Activated naive CD8-positive, alpha-beta T cell (primary cell): ENCODE measurements at regions not wholly inside any gene's neighbourhood (a gene's known extent, or its start where the extent isn't known, plus 50 kb on each side); places are given as distances from the start of the nearest gene placed in this dataset.
A peak's percentile ranks its signal among the peaks of the same experiment; 100 is the strongest.
"Not testable (repeated sequence)": the region's sequence is repeated elsewhere in the genome, so short reads cannot be mapped to it uniquely, and the experiment has no call there.

ENCODE experiments used
- H3K27ac Mint-ChIP-seq: one replicate; pipeline ENCODE4 v1.8.0; 2021; ENCODE audit warnings: mixed read lengths
- H3K27me3 Mint-ChIP-seq: one replicate; pipeline ENCODE4 v1.8.0; 2021; ENCODE audit warnings: mixed read lengths
- H3K36me3 Mint-ChIP-seq: one replicate; pipeline ENCODE4 v1.8.0; 2021; ENCODE audit warnings: mixed read lengths
- H3K4me1 Mint-ChIP-seq: one replicate; pipeline ENCODE4 v1.8.0; 2021; ENCODE audit warnings: low read depth, mixed read lengths
- H3K4me3 Mint-ChIP-seq: one replicate; pipeline ENCODE4 v1.8.0; 2021; ENCODE audit warnings: mild to moderate bottlenecking, mixed read lengths
- H3K9me3 Mint-ChIP-seq: one replicate; pipeline ENCODE4 v1.8.0; 2021; ENCODE audit warnings: low read depth, mixed read lengths

GRCh38 chr5:143592648-143593047 lies 189.2 kb upstream of the NR3C1 start:
- no peaks in the 10 kb centered on the region for H3K36me3 Mint-ChIP-seq
- H3K4me1 Mint-ChIP-seq, result peaks cover 15% of the 10 kb centered on the region
- H3K4me3 Mint-ChIP-seq, result no peak overlapping the region
- no peaks in the 10 kb centered on the region for H3K9me3 Mint-ChIP-seq
- H3K27me3 Mint-ChIP-seq, result no peaks in the 10 kb centered on the region
- no peak overlapping the region for H3K27ac Mint-ChIP-seq

- H3K4me1 Mint-ChIP-seq, result peaks cover 26% of the 10 kb centered on the region
- peaks cover 2% of the 10 kb centered on the region for H3K36me3 Mint-ChIP-seq
- H3K27ac Mint-ChIP-seq, result no peak overlapping the region
- H3K9me3 Mint-ChIP-seq, result no peaks in the 10 kb centered on the region
- no peaks in the 10 kb centered on the region for H3K27me3 Mint-ChIP-seq
- no peak overlapping the region for H3K4me3 Mint-ChIP-seq
These were observed 185.6 kb upstream of the NR3C1 start for GRCh38 chr5:143588933-143589662.

GRCh38 chr5:143588121-143588520 lies 184.6 kb upstream of the NR3C1 start:
- Mint-ChIP-seq H3K27ac (peak overlapping the region; percentile 5), H3K4me1 (peaks cover 34% of the 10 kb centered on the region)
- not testable (repeated sequence) for H3K36me3 Mint-ChIP-seq, H3K27me3 Mint-ChIP-seq, H3K9me3 Mint-ChIP-seq, H3K4me3 Mint-ChIP-seq

GRCh38 chr5:143586781-143587362 lies 183.4 kb upstream of the NR3C1 start:
- H3K27ac Mint-ChIP-seq, result no peak overlapping the region
- H3K4me1 Mint-ChIP-seq, result peaks cover 40% of the 10 kb centered on the region
- H3K36me3 Mint-ChIP-seq, result peaks cover 2% of the 10 kb centered on the region
- H3K9me3 Mint-ChIP-seq, result no peaks in the 10 kb centered on the region
- H3K27me3 Mint-ChIP-seq, result no peaks in the 10 kb centered on the region
- H3K4me3 Mint-ChIP-seq, result no peak overlapping the region

GRCh38 chr5:143585970-143586369 lies 182.5 kb upstream of the NR3C1 start:
- Mint-ChIP-seq H3K9me3 (no peaks in the 10 kb centered on the region), H3K4me3 (no peak overlapping the region), H3K36me3 (peaks cover 2% of the 10 kb centered on the region), H3K4me1 (peaks cover 40% of the 10 kb centered on the region), H3K27ac (peak overlapping the region; percentile 35), H3K27me3 (no peaks in the 10 kb centered on the region)

- Mint-ChIP-seq H3K4me3 (no peak overlapping the region), H3K36me3 (peaks cover 2% of the 10 kb centered on the region), H3K27ac (no peak overlapping the region), H3K9me3 (no peaks in the 10 kb centered on the region), H3K4me1 (peaks cover 32% of the 10 kb centered on the region), H3K27me3 (no peaks in the 10 kb centered on the region)
These were observed 179.9 kb upstream of the NR3C1 start for GRCh38 chr5:143583409-143583808.

GRCh38 chr5:143582869-143583268 lies 179.4 kb upstream of the NR3C1 start:
- Mint-ChIP-seq H3K27ac (no peak overlapping the region), H3K27me3 (no peaks in the 10 kb centered on the region), H3K4me3 (no peak overlapping the region), H3K36me3 (peaks cover 2% of the 10 kb centered on the region), H3K4me1 (peaks cover 28% of the 10 kb centered on the region), H3K9me3 (no peaks in the 10 kb centered on the region)

GRCh38 chr5:143582176-143582575 lies 178.7 kb upstream of the NR3C1 start:
- H3K9me3 Mint-ChIP-seq, result no peaks in the 10 kb centered on the region
- H3K27ac Mint-ChIP-seq, result no peak overlapping the region
- H3K36me3 Mint-ChIP-seq, result peaks cover 2% of the 10 kb centered on the region
- H3K27me3 Mint-ChIP-seq, result no peaks in the 10 kb centered on the region
- H3K4me3 Mint-ChIP-seq, result no peak overlapping the region
- peaks cover 25% of the 10 kb centered on the region for H3K4me1 Mint-ChIP-seq

- H3K36me3 Mint-ChIP-seq, result peaks cover 2% of the 10 kb centered on the region
- H3K9me3 Mint-ChIP-seq, result no peaks in the 10 kb centered on the region
- no peak overlapping the region for H3K27ac Mint-ChIP-seq
- peaks cover 23% of the 10 kb centered on the region for H3K4me1 Mint-ChIP-seq
- H3K4me3 Mint-ChIP-seq, result no peak overlapping the region
- no peaks in the 10 kb centered on the region for H3K27me3 Mint-ChIP-seq
These were observed 178.2 kb upstream of the NR3C1 start for GRCh38 chr5:143581649-143582048.

- peaks cover 2% of the 10 kb centered on the region for H3K36me3 Mint-ChIP-seq
- H3K9me3 Mint-ChIP-seq, result no peaks in the 10 kb centered on the region
- peaks cover 21% of the 10 kb centered on the region for H3K4me1 Mint-ChIP-seq
- H3K27me3 Mint-ChIP-seq, result no peaks in the 10 kb centered on the region
- no peak overlapping the region for H3K4me3 Mint-ChIP-seq
- no peak overlapping the region for H3K27ac Mint-ChIP-seq
These were observed 177.7 kb upstream of the NR3C1 start for GRCh38 chr5:143581147-143581546.

- no peak overlapping the region for H3K27ac Mint-ChIP-seq
- H3K4me3 Mint-ChIP-seq, result no peak overlapping the region
- H3K4me1 Mint-ChIP-seq, result peaks cover 2% of the 10 kb centered on the region
- peaks cover 2% of the 10 kb centered on the region for H3K27me3 Mint-ChIP-seq
- H3K36me3 Mint-ChIP-seq, result no peaks in the 10 kb centered on the region
- H3K9me3 Mint-ChIP-seq, result no peaks in the 10 kb centered on the region
These were observed 173.4 kb upstream of the NR3C1 start for GRCh38 chr5:143576711-143577484.

- no peaks in the 10 kb centered on the region for H3K9me3 Mint-ChIP-seq
- no peak overlapping the region for H3K4me3 Mint-ChIP-seq
- no peaks in the 10 kb centered on the region for H3K36me3 Mint-ChIP-seq
- no peak overlapping the region for H3K27ac Mint-ChIP-seq
- peaks cover 2% of the 10 kb centered on the region for H3K4me1 Mint-ChIP-seq
- H3K27me3 Mint-ChIP-seq, result peaks cover 2% of the 10 kb centered on the region
These were observed 171.8 kb upstream of the NR3C1 start for GRCh38 chr5:143575286-143575685.

GRCh38 chr5:143574236-143574635 lies 170.8 kb upstream of the NR3C1 start:
- no peaks in the 10 kb centered on the region for H3K36me3 Mint-ChIP-seq
- peaks cover 2% of the 10 kb centered on the region for H3K27me3 Mint-ChIP-seq
- peaks cover 2% of the 10 kb centered on the region for H3K4me1 Mint-ChIP-seq
- H3K27ac Mint-ChIP-seq, result no peak overlapping the region
- no peak overlapping the region for H3K4me3 Mint-ChIP-seq
- H3K9me3 Mint-ChIP-seq, result no peaks in the 10 kb centered on the region

- no peaks in the 10 kb centered on the region for H3K9me3 Mint-ChIP-seq
- no peak overlapping the region for H3K4me3 Mint-ChIP-seq
- no peaks in the 10 kb centered on the region for H3K36me3 Mint-ChIP-seq
- peaks cover 2% of the 10 kb centered on the region for H3K27me3 Mint-ChIP-seq
- H3K27ac Mint-ChIP-seq, result no peak overlapping the region
- H3K4me1 Mint-ChIP-seq, result peaks cover 2% of the 10 kb centered on the region
These were observed 170.2 kb upstream of the NR3C1 start for GRCh38 chr5:143573568-143574170.

GRCh38 chr5:143572671-143573070 lies 169.2 kb upstream of the NR3C1 start:
- Mint-ChIP-seq H3K4me1 (peaks cover 2% of the 10 kb centered on the region), H3K4me3 (no peak overlapping the region), H3K36me3 (no peaks in the 10 kb centered on the region), H3K27me3 (peaks cover 2% of the 10 kb centered on the region), H3K9me3 (no peaks in the 10 kb centered on the region), H3K27ac (no peak overlapping the region)
